HG03045 (cell line): ENCODE measurements at regions not wholly inside any gene's neighbourhood (a gene's known extent, or its start where the extent isn't known, plus 50 kb on each side); places are given as distances from the start of the nearest gene placed in this dataset.
"Not testable (repeated sequence)": the region's sequence is repeated elsewhere in the genome, so short reads cannot be mapped to it uniquely, and the experiment has no call there.

Experiments
- ATAC-seq: cut with Tn5 transposase; IDR thresholded peaks from one replicate; pipeline ENCODE4 v1.9.1; 2021; ENCODE audit warnings: mild to moderate bottlenecking, moderate library complexity; ENCODE audit not compliant: unreplicated experiment

- ATAC-seq, result peak; percentile 6
Observed at GRCh38 chrX:52261125-52261462, 76.4 kb downstream of the MAGED4 start.

DNA sequence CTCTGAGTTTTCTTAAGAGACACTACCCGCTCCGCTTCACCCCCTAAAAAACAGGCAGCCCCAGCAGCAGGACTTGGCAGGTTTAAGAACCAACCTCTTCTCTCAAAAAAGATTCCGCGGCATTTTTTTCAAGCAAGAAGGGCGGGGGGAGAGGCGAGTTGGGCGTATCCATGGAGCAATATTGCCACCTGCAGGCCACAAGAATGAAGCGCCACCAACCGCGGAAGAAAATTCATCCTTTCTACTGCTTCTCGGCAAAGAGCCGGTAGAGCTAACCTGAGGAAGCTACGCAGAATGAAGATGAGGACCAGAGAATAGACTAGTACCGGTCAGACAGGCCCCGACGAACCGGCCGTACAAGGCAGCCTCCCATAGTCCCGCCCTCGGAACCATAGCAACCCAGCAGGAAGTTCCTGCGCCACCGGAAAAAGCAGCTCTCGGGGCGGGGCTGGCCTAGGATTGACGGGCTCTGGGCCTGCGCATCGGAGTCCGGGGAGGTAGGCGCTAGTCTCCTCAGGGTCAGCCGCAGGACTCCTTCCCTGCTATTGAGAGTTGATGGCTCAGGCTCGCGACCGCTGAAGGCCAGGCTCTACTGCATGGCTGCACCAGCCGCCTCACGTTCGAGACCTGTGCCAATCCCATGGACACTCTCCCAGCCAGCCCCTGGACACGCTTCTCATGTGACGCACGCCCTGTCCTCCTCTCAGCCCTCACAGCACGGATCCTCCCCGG lies 76.9 kb downstream of the MAGED4 start:
- ATAC-seq, result peak; percentile 99

GRCh38 chrX:52262195-52262546 lies 77.5 kb downstream of the MAGED4 start:
- no peak for ATAC-seq

- no peak for ATAC-seq
Observed at GRCh38 chrX:52263417-52263816, 78.7 kb downstream of the MAGED4 start.

DNA sequence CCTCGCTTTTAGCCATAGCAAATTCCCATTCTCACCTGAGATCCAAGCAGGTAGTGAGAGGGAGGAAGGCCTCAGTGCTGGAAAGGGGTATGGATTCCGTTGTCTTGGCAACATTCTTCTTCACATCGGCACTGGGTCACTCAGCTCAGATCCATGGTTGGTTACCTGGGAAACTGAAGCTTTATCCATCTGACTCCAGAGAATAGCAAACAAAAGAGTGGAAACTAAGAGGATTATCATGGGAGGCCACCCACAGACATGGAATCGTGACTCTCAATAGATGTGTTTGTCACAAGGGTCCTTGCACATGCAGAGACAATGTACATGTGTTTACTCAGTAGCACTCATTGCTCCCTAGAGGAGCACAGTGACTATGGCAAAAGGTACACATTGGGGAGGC lies 81.0 kb downstream of the MAGED4 start:
- no peak for ATAC-seq

- ATAC-seq, result not testable (repeated sequence)
Observed at GRCh38 chrX:52268502-52268901, 83.8 kb downstream of the MAGED4 start.

DNA sequence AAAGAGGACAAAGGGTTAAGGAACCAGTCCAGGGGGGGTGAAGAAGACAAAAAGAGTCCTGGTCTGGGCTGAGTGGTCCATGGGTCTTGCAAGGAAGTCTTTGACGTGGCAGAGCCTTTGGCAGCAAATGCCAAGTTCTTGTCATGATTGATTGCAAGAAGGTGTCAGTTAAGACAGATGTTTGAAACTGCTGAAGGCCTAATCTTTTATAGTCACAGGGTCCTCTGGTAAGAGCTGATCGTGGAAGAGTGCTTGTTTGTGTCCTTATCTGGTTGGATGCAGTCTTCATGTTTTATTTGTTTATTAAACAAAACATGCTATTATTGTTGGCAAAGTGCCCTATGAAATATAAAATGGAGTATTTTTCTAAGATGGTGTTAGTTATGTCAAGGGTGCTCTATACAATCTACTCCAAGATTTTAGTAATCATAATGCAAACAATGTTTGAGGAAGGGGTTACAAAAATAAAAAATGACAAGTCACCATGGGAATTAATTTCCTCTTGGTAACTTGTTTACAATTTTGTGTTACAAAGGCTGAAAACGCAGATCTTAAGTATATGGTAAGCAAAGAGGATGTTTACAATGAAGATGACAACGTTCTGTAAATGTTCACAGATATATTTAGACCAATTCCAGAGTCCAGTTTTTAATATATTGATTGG lies 85.9 kb downstream of the MAGED4 start:
- ATAC-seq, result no peak

- ATAC-seq, result no peak
Observed at GRCh38 chrX:52271206-52271605, 86.5 kb downstream of the MAGED4 start.

DNA sequence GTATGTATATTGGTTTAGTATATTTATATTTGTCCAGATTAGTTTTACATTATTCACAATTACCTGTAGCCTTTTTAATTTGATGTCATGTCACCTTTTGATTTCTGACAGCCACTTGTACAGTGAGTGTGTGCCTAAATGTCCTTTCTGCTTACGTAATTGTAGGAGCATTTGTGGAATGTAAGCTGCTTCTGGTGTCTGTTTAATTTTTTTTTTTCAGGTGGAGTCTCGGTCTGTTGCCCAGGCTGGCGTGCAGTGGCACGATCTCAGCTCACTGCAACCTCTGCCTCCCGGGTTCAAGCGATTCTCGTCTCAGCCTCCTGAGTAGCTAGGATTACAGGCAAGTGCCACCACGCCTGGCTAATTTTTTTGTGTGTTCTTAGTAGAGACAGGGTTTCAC lies 91.2 kb upstream of the XAGE2 start:
- no peak for ATAC-seq

- ATAC-seq, result no peak
Observed at GRCh38 chrX:52280812-52281211, 88.0 kb upstream of the XAGE2 start.

- ATAC-seq, result no peak
Observed at GRCh38 chrX:52284865-52285264, 84.0 kb upstream of the XAGE2 start.

GRCh38 chrX:52298968-52299367 lies 69.9 kb upstream of the XAGE2 start:
- ATAC-seq, result not testable (repeated sequence)

GRCh38 chrX:52308532-52308931 lies 60.3 kb upstream of the XAGE2 start:
- not testable (repeated sequence) for ATAC-seq
